GM23338 (cell line): ENCODE measurements at regions not wholly inside any gene's neighbourhood (a gene's known extent, or its start where the extent isn't known, plus 50 kb on each side); places are given as distances from the start of the nearest gene placed in this dataset.

Experiments used
- ATAC-seq: fragments of 200-7000 bp; cut with Tn5 transposase; 3 replicates; pipeline ENCODE4 v1.9.1; 2020
- DNase-seq: peaks from one replicate; pipeline ENCODE4 v3.0.0-alpha.2; 2015; ENCODE audit warnings: low spot score
- H2AFZ ChIP-seq: fragments of 200-600 bp; sonication (generic); 2 replicates; pipeline ENCODE4 v1.8.0; 2016; ENCODE audit warnings: antibody characterized with exemption, mild to moderate bottlenecking, moderate library complexity
- H3F3A ChIP-seq: fragments of 200-600 bp; sonication (generic); replicated peaks from 2 replicates; pipeline ENCODE4 v1.8.0; 2017; ENCODE audit warnings: antibody characterized with exemption, mixed run types, low read depth
- H3K27ac ChIP-seq: fragments of 200-600 bp; sonication (generic); 2 replicates; pipeline ENCODE4 v1.6.1; 2016; ENCODE audit warnings: low read depth
- H3K27me3 ChIP-seq: fragments of 200-600 bp; sonication (generic); 2 replicates; pipeline ENCODE4 v1.8.0; 2016; ENCODE audit warnings: mild to moderate bottlenecking, mixed run types, moderate library complexity; ENCODE audit not compliant: insufficient read depth
- H3K36me3 ChIP-seq: fragments of 200-600 bp; sonication (generic); 2 replicates; pipeline ENCODE4 v1.8.0; 2016; ENCODE audit warnings: mild to moderate bottlenecking; ENCODE audit not compliant: insufficient read depth
- H3K4me1 ChIP-seq: fragments of 200-600 bp; sonication (generic); 2 replicates; pipeline ENCODE4 v1.8.0; 2016; ENCODE audit warnings: mild to moderate bottlenecking, moderate library complexity; ENCODE audit not compliant: insufficient read depth
- H3K4me2 ChIP-seq: fragments of 200-600 bp; sonication (generic); 2 replicates; pipeline ENCODE4 v1.7.1; 2017; ENCODE audit warnings: mixed run types
- H3K4me3 ChIP-seq: fragments of 200-600 bp; sonication (generic); 2 replicates; pipeline ENCODE4 v1.6.1; 2016; ENCODE audit warnings: mixed run types
- H3K79me2 ChIP-seq: fragments of 200-600 bp; sonication (generic); replicated peaks from 2 replicates; pipeline ENCODE4 v1.8.0; 2017; ENCODE audit warnings: mild to moderate bottlenecking; ENCODE audit not compliant: insufficient read depth
- H3K9me2 ChIP-seq: fragments of 200-600 bp; sonication (generic); 2 replicates; pipeline ENCODE4 v1.8.0; 2017; ENCODE audit not compliant: insufficient read depth
- H4K20me1 ChIP-seq: fragments of 200-600 bp; sonication (generic); replicated peaks from 2 replicates; pipeline ENCODE4 v1.8.0; 2017; ENCODE audit warnings: mild to moderate bottlenecking; ENCODE audit not compliant: insufficient read depth
- H3K27ac Mint-ChIP-seq: 2 replicates; pipeline ENCODE4 v1.8.0; 2020; ENCODE audit warnings: inconsistent platforms, mild to moderate bottlenecking, moderate library complexity, mixed read lengths
- H3K27me3 Mint-ChIP-seq: 3 replicates; pipeline ENCODE4 v1.8.0; 2022; ENCODE audit warnings: low read depth, mild to moderate bottlenecking, moderate library complexity, mixed read lengths, inconsistent platforms; ENCODE audit not compliant: insufficient read depth, poor library complexity
- H3K36me3 Mint-ChIP-seq: 3 replicates; pipeline ENCODE4 v1.8.0; 2021; ENCODE audit warnings: low read depth, mild to moderate bottlenecking, inconsistent platforms, moderate library complexity, mixed read lengths
- H3K4me1 Mint-ChIP-seq: 3 replicates; pipeline ENCODE4 v1.8.0; 2020; ENCODE audit warnings: mild to moderate bottlenecking, inconsistent platforms, mixed read lengths
- H3K4me3 Mint-ChIP-seq: 3 replicates; pipeline ENCODE4 v1.8.0; 2021; ENCODE audit warnings: moderate library complexity, mild to moderate bottlenecking, inconsistent platforms, mixed read lengths
- H3K9me3 Mint-ChIP-seq: 3 replicates; pipeline ENCODE4 v1.8.0; 2020; ENCODE audit warnings: moderate library complexity, mild to moderate bottlenecking, inconsistent platforms, mixed read lengths
- CREB1 ChIP-seq: fragments of 250-450 bp; sonication (Bioruptor Pico); IDR thresholded peaks from 2 replicates; pipeline ENCODE4 v1.5.0; 2020; ENCODE audit warnings: low read depth, mild to moderate bottlenecking, moderate library complexity
- CTCF ChIP-seq, 2 experiments: fragments of 200-600 bp in 1 of 2; sonication (generic) in 1 of 2; conservative IDR thresholded peaks; 2 replicates each; pipeline versions ENCODE4 v1.5.1 to v1.6.1; 2016 to 2017; ENCODE audit warnings: antibody characterized with exemption in 2 of 2, low read depth in 2 of 2, mild to moderate bottlenecking in 2 of 2, moderate library complexity in 1 of 2
- EZH2 ChIP-seq: fragments of 200-600 bp; sonication (generic); IDR thresholded peaks from one replicate; pipeline ENCODE4 v1.8.0; 2017; ENCODE audit warnings: antibody characterized with exemption, mild to moderate bottlenecking, low read depth; ENCODE audit not compliant: unreplicated experiment
- EZH2phosphoT487 ChIP-seq: fragments of 200-600 bp; sonication (generic); IDR thresholded peaks from one replicate; pipeline ENCODE4 v1.8.1; 2018; ENCODE audit warnings: antibody characterized with exemption; ENCODE audit not compliant: unreplicated experiment
- NANOG ChIP-seq: IDR thresholded peaks from 2 replicates; pipeline ENCODE4 v1.6.1; 2016; ENCODE audit warnings: antibody characterized with exemption, borderline replicate concordance
- POLR2AphosphoS5 ChIP-seq: IDR thresholded peaks from 2 replicates; pipeline ENCODE4 v1.6.1; 2016; ENCODE audit warnings: antibody characterized with exemption, low read depth
- STAT1 ChIP-seq: IDR thresholded peaks from one replicate; pipeline ENCODE4 v1.6.1; 2016; ENCODE audit warnings: antibody characterized with exemption; ENCODE audit not compliant: unreplicated experiment
- ZNF114 ChIP-seq: fragments of 250-450 bp; sonication (Bioruptor Pico); IDR thresholded peaks from 2 replicates; pipeline ENCODE4 v1.5.0; 2020; ENCODE audit warnings: mild to moderate bottlenecking, moderate library complexity
- ZNF331 ChIP-seq: fragments of 250-450 bp; sonication (Bioruptor Pico); IDR thresholded peaks from 2 replicates; pipeline ENCODE4 v1.5.0; 2020; ENCODE audit warnings: low read depth, mild to moderate bottlenecking, moderate library complexity
- TF ChIP-seq, protein P1 (sequence below): fragments of 250-450 bp; sonication (Bioruptor Pico); IDR thresholded peaks from 2 replicates; pipeline ENCODE4 v1.5.0; 2020; ENCODE audit warnings: mild to moderate bottlenecking, moderate library complexity
- TF ChIP-seq, protein P2 (sequence below): IDR thresholded peaks from 2 replicates; pipeline ENCODE4 v1.6.1; 2016; ENCODE audit warnings: antibody characterized with exemption

- H3K27ac ChIP-seq, result no peak overlapping the region
- Mint-ChIP-seq H3K27me3 (peaks cover 3% of the 10 kb centered on the region), H3K27ac (no peak overlapping the region), H3K36me3 (peaks cover 6% of the 10 kb centered on the region), H3K9me3 (peaks cover 9% of the 10 kb centered on the region; the same call in 2 of the 3 replicates), H3K4me1 (peaks cover 28% of the 10 kb centered on the region), H3K4me3 (no peak overlapping the region)
- ATAC-seq (no peak), DNase-seq (no peak)
- H3K4me3 ChIP-seq, result no peak overlapping the region
- H2AFZ ChIP-seq, result peak overlapping the region; percentile 28; the same call in 1 of the 2 replicates
- no peak overlapping the region for H3K4me2 ChIP-seq
- no peaks in the 10 kb centered on the region for H3K79me2 ChIP-seq
- H3K4me1 ChIP-seq, result peaks cover 22% of the 10 kb centered on the region
- H4K20me1 ChIP-seq, result no peaks in the 10 kb centered on the region
- H3K9me2 ChIP-seq, result no peaks in the 10 kb centered on the region
- H3F3A ChIP-seq, result no peaks in the 10 kb centered on the region
- TF ChIP-seq ZNF114 (CRISPR knock-in tag) (no peak), NANOG (no peak), EZH2 (no peak), ZNF331 (CRISPR knock-in tag) (no peak), POLR2AphosphoS5 (no peak)
- no peaks in the 10 kb centered on the region; the same call in 1 of the 2 replicates for H3K36me3 ChIP-seq
- H3K27me3 ChIP-seq, result no peaks in the 10 kb centered on the region
Measured at GRCh38 chr2:8160959-8161358, 520.9 kb upstream of the ID2 start.

GRCh38 chr2:8162552-8162951 is 519.3 kb upstream of the ID2 start:
- Mint-ChIP-seq H3K4me3 (no peak overlapping the region), H3K27ac (no peak overlapping the region), H3K9me3 (peaks cover 2% of the 10 kb centered on the region; the same call in 1 of the 3 replicates), H3K4me1 (peaks cover 28% of the 10 kb centered on the region), H3K36me3 (no peaks in the 10 kb centered on the region; the same call in 2 of the 3 replicates), H3K27me3 (peaks cover 3% of the 10 kb centered on the region)
- DNase-seq (no peak), ATAC-seq (no peak)
- no peak overlapping the region for H3K27ac ChIP-seq
- H3F3A ChIP-seq, result no peaks in the 10 kb centered on the region
- H3K36me3 ChIP-seq, result no peaks in the 10 kb centered on the region; the same call in 1 of the 2 replicates
- no peak overlapping the region for H3K4me2 ChIP-seq
- H3K4me1 ChIP-seq, result peaks cover 22% of the 10 kb centered on the region
- no peaks in the 10 kb centered on the region for H4K20me1 ChIP-seq
- H3K4me3 ChIP-seq, result no peak overlapping the region
- H3K9me2 ChIP-seq, result no peaks in the 10 kb centered on the region
- H3K79me2 ChIP-seq, result no peaks in the 10 kb centered on the region
- peak overlapping the region; percentile 74 for H2AFZ ChIP-seq
- H3K27me3 ChIP-seq, result no peaks in the 10 kb centered on the region
- TF ChIP-seq ZNF114 (CRISPR knock-in tag) (no peak), NANOG (no peak), POLR2AphosphoS5 (no peak), EZH2 (no peak), CREB1 (CRISPR knock-in tag) (no peak), EZH2phosphoT487 (no peak), CTCF (conservative IDR thresholded peaks at IDR 0.05; ENCODE audit: low read depth in 2 of 2) (no peak), ZNF331 (CRISPR knock-in tag) (no peak), STAT1 (no peak)
- TF ChIP-seq, protein P1, sequence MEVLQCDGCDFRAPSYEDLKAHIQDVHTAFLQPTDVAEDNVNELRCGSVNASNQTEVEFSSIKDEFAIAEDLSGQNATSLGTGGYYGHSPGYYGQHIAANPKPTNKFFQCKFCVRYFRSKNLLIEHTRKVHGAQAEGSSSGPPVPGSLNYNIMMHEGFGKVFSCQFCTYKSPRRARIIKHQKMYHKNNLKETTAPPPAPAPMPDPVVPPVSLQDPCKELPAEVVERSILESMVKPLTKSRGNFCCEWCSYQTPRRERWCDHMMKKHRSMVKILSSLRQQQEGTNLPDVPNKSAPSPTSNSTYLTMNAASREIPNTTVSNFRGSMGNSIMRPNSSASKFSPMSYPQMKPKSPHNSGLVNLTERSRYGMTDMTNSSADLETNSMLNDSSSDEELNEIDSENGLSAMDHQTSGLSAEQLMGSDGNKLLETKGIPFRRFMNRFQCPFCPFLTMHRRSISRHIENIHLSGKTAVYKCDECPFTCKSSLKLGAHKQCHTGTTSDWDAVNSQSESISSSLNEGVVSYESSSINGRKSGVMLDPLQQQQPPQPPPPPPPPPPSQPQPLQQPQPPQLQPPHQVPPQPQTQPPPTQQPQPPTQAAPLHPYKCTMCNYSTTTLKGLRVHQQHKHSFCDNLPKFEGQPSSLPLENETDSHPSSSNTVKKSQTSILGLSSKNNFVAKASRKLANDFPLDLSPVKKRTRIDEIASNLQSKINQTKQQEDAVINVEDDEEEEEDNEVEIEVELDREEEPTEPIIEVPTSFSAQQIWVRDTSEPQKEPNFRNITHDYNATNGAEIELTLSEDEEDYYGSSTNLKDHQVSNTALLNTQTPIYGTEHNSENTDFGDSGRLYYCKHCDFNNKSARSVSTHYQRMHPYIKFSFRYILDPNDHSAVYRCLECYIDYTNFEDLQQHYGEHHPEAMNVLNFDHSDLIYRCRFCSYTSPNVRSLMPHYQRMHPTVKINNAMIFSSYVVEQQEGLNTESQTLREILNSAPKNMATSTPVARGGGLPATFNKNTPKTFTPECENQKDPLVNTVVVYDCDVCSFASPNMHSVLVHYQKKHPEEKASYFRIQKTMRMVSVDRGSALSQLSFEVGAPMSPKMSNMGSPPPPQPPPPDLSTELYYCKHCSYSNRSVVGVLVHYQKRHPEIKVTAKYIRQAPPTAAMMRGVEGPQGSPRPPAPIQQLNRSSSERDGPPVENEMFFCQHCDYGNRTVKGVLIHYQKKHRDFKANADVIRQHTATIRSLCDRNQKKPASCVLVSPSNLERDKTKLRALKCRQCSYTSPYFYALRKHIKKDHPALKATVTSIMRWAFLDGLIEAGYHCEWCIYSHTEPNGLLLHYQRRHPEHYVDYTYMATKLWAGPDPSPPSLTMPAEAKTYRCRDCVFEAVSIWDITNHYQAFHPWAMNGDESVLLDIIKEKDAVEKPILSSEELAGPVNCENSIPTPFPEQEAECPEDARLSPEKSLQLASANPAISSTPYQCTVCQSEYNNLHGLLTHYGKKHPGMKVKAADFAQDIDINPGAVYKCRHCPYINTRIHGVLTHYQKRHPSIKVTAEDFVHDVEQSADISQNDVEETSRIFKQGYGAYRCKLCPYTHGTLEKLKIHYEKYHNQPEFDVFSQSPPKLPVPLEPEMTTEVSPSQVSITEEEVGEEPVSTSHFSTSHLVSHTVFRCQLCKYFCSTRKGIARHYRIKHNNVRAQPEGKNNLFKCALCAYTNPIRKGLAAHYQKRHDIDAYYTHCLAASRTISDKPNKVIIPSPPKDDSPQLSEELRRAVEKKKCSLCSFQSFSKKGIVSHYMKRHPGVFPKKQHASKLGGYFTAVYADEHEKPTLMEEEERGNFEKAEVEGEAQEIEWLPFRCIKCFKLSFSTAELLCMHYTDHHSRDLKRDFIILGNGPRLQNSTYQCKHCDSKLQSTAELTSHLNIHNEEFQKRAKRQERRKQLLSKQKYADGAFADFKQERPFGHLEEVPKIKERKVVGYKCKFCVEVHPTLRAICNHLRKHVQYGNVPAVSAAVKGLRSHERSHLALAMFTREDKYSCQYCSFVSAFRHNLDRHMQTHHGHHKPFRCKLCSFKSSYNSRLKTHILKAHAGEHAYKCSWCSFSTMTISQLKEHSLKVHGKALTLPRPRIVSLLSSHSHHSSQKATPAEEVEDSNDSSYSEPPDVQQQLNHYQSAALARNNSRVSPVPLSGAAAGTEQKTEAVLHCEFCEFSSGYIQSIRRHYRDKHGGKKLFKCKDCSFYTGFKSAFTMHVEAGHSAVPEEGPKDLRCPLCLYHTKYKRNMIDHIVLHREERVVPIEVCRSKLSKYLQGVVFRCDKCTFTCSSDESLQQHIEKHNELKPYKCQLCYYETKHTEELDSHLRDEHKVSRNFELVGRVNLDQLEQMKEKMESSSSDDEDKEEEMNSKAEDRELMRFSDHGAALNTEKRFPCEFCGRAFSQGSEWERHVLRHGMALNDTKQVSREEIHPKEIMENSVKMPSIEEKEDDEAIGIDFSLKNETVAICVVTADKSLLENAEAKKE (CRISPR knock-in tag), result no peak
- TF ChIP-seq, protein P2, sequence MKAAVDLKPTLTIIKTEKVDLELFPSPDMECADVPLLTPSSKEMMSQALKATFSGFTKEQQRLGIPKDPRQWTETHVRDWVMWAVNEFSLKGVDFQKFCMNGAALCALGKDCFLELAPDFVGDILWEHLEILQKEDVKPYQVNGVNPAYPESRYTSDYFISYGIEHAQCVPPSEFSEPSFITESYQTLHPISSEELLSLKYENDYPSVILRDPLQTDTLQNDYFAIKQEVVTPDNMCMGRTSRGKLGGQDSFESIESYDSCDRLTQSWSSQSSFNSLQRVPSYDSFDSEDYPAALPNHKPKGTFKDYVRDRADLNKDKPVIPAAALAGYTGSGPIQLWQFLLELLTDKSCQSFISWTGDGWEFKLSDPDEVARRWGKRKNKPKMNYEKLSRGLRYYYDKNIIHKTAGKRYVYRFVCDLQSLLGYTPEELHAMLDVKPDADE, result no peak
